Peyer's patch (tissue), 4 donors: ENCODE measurements at regions not wholly inside any gene's neighbourhood (a gene's known extent, or its start where the extent isn't known, plus 50 kb on each side); places are given as distances from the start of the nearest gene placed in this dataset.
A peak's percentile ranks its signal among the peaks of the same experiment; 100 is the strongest.
"Not testable (repeated sequence)": the region's sequence is repeated elsewhere in the genome, so short reads cannot be mapped to it uniquely, and the experiment has no call there.

Experiments used
- DNase-seq, 3 donors: peaks; one replicate each; pipeline ENCODE4 v3.0.0-alpha.2; 2017 to 2019
- H3K27ac ChIP-seq, 4 donors: fragments of 200-600 bp; sonication (generic); one replicate each; pipeline ENCODE4 v1.5.1; 2016 to 2019
- H3K27me3 ChIP-seq, 2 donors: fragments of 200-600 bp; sonication (generic); one replicate each; pipeline ENCODE4 v1.5.1; 2019
- H3K36me3 ChIP-seq, 3 donors: fragments of 200-600 bp; sonication (generic); one replicate each; pipeline ENCODE4 v1.5.1; 2016 to 2019
- H3K4me1 ChIP-seq, 4 donors: fragments of 200-600 bp; sonication (generic); one replicate each; pipeline ENCODE4 v1.5.1; 2016 to 2019
- H3K4me3 ChIP-seq, 4 donors: fragments of 200-600 bp; sonication (generic); 1 replicate in 3 of 4; 2 replicates in 1 of 4; pipeline ENCODE4 v1.5.1; 2016 to 2019; ENCODE audit warnings: mild to moderate bottlenecking in 1 of 4
- H3K9me3 ChIP-seq, 4 donors: fragments of 200-600 bp; sonication (generic); one replicate each; pipeline ENCODE4 v1.5.1; 2016 to 2019; ENCODE audit warnings: mild to moderate bottlenecking in 1 of 4

DNA sequence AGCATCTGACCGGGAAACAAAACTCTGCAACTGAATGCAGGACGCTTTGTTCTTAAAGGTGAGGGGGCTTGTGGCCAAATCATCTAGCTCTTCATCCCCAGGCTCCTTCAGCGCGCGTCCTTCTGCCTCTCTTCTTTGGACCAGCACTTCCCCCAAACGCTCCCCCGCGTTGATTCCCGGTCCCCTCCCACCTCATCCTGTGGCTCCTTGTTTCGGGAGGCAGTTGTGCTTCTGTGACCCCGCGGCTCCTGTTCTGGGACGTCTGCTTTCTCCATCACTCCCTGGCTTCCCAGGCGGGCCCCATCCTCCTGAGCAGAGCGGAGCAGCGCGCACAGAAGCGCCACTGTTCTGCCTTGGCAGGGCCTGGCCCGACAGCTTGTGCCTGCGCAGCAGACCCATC lies 109.7 kb upstream of the ZNG1E start:
- H3K4me3 ChIP-seq, H3K4me1 ChIP-seq, H3K27me3 ChIP-seq, H3K9me3 ChIP-seq, H3K36me3 ChIP-seq, H3K27ac ChIP-seq, DNase-seq: not testable (repeated sequence)

- H3K9me3 ChIP-seq, H3K4me3 ChIP-seq, H3K36me3 ChIP-seq, H3K4me1 ChIP-seq, DNase-seq, H3K27me3 ChIP-seq, H3K27ac ChIP-seq: not testable (repeated sequence)
These were observed 156.7 kb upstream of the ZNG1E start for GRCh38 chr9:65519018-65519417.

DNA sequence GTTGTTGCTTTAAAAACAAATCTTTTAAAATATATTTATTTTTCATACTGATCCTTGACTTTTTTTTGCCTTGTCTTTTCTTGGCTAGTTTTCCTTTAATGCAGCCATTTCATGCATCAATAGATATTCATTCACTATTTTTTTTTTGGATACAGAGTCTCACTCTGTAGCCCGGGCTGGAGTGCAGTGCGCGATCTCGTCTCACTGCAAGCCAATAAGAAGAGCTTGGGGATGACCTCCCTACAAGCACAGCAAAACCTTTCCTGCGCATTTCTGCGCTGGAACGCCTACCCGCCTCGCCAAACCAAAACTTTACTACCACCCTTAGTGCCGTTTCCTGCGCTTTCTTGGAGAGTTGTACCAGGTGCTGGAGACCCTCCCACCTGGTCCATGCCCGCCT lies 161.3 kb upstream of the ZNG1E start:
- H3K9me3 ChIP-seq, H3K27ac ChIP-seq, H3K4me3 ChIP-seq, H3K4me1 ChIP-seq, H3K36me3 ChIP-seq, DNase-seq, H3K27me3 ChIP-seq: not testable (repeated sequence)

- DNase-seq, H3K4me1 ChIP-seq, H3K36me3 ChIP-seq, H3K9me3 ChIP-seq, H3K27ac ChIP-seq, H3K27me3 ChIP-seq, H3K4me3 ChIP-seq: not testable (repeated sequence)
These were observed 167.8 kb upstream of the ZNG1E start for GRCh38 chr9:65507897-65508296.

- not testable (repeated sequence) for H3K4me3 ChIP-seq, H3K27ac ChIP-seq, H3K27me3 ChIP-seq, H3K36me3 ChIP-seq, H3K4me1 ChIP-seq, H3K9me3 ChIP-seq, DNase-seq
These were observed 171.0 kb upstream of the ZNG1E start for GRCh38 chr9:65504686-65505085.

DNA sequence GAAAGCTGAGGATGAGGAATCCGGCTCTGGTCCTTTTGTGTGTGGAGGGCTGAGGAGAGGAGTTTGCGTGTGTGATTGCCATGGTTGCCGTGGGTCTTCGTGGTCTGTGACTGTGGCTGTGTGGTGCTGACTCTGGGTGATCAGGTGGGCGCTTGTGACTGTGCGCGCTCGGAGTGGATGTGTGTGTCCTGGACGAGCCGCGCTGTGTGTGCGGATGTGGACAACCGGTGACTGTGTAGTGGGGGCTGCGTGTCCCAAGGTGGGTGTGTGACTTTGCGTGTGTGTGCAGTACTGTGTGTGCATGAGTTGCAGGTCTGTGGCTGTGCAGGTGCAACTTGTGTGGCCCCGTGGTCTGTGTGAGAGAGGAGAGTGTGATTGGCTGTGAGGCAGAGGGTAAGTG lies 172.0 kb upstream of the ZNG1E start:
- H3K9me3 ChIP-seq, H3K4me3 ChIP-seq, H3K27me3 ChIP-seq, H3K27ac ChIP-seq, H3K4me1 ChIP-seq, H3K36me3 ChIP-seq, DNase-seq: not testable (repeated sequence)

DNA sequence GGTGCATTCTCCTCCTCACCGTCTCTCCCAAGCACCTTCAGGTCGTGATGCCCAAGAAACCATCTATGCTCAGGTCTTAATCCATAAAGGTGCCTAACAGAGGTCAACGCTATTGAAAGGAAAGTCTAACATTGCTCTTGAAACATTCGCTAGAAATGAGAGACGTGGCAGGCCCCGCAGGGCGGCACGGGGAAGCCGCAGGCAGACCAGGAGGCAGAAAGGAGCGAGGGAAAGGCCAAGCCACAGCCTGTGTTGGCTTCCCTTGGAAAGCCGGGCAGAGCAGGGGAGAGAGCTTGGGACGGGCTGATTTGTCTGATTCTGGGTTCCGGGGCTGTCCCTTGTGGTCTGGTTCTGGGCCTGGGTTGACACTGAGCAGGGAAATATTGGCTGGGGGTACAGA lies 192.8 kb upstream of the ZNG1E start:
- not testable (repeated sequence) for H3K36me3 ChIP-seq, H3K4me1 ChIP-seq, H3K4me3 ChIP-seq, DNase-seq, H3K9me3 ChIP-seq, H3K27ac ChIP-seq, H3K27me3 ChIP-seq

DNA sequence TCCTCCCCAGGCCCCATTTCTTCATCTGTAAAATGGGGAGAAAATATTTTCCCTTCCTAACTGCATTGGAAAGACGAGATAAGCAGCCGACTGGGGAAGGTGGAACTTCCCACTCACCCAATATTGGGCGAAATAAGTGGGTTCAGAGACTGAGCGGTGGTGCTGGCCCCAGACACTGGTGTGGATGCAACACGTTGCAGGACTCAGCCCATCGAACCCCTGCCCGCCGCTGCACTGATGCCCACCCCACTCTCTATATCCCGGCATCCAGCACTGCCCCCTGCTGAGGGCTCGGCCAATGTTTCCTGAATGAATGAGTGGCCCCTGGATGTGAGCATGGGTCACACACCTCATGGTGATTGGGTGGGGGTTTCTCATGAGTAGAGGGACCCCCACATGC lies 194.4 kb upstream of the ZNG1E start:
- H3K27me3 ChIP-seq, H3K4me1 ChIP-seq, H3K27ac ChIP-seq, H3K9me3 ChIP-seq, H3K4me3 ChIP-seq, H3K36me3 ChIP-seq, DNase-seq: not testable (repeated sequence)

DNA sequence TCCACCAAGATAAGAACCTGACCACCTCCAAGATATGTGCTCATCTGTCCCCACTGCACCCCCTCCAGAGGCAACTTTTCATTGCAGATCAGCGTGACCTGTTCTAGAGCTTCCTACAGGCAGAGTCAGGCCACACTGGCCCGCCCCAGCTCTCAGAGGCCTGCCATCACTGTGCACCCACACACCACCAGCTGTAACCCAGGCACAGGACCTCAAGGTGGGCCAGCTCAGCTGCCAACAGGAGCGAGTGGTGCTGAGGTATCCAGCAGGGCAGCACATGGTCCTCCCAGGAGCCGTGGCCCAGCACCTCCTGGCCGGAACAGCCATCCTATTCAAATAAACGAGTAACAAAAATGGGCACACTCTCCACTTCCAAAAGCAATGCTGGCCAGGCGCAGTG lies 189.9 kb upstream of the FOXD4L5 start:
- not testable (repeated sequence) for H3K27me3 ChIP-seq, H3K27ac ChIP-seq, H3K4me3 ChIP-seq, H3K36me3 ChIP-seq, H3K9me3 ChIP-seq, H3K4me1 ChIP-seq
- peak in 1 of 3 donors; percentile 33 for DNase-seq

GRCh38 chr9:65473059-65473822 lies 188.2 kb upstream of the FOXD4L5 start:
- not testable (repeated sequence) for H3K4me1 ChIP-seq, H3K27ac ChIP-seq, H3K9me3 ChIP-seq, H3K4me3 ChIP-seq, H3K27me3 ChIP-seq, H3K36me3 ChIP-seq
- DNase-seq, result peak in 1 of 3 donors; percentile 15

GRCh38 chr9:65471106-65471505 lies 186.1 kb upstream of the FOXD4L5 start:
- H3K4me1 ChIP-seq, DNase-seq, H3K36me3 ChIP-seq: not testable (repeated sequence)

GRCh38 chr9:65466911-65467734 lies 182.1 kb upstream of the FOXD4L5 start:
- H3K36me3 ChIP-seq, H3K27me3 ChIP-seq, H3K4me1 ChIP-seq, H3K4me3 ChIP-seq, H3K27ac ChIP-seq, H3K9me3 ChIP-seq: not testable (repeated sequence)
- DNase-seq, result peak in 1 of 3 donors; percentile 8

More at GRCh38 chr9:65471106-65471505, 186.1 kb upstream of the FOXD4L5 start:
- H3K27ac ChIP-seq, H3K4me3 ChIP-seq, H3K27me3 ChIP-seq, H3K9me3 ChIP-seq: not testable (repeated sequence)

- not testable (repeated sequence) for H3K36me3 ChIP-seq, H3K9me3 ChIP-seq, H3K27ac ChIP-seq, H3K27me3 ChIP-seq, H3K4me3 ChIP-seq, H3K4me1 ChIP-seq
- DNase-seq, result peak in 1 of 3 donors; percentile 15
These were observed 180.4 kb upstream of the FOXD4L5 start for GRCh38 chr9:65465246-65465895.

- not testable (repeated sequence) for H3K4me3 ChIP-seq, H3K36me3 ChIP-seq, H3K27ac ChIP-seq, H3K27me3 ChIP-seq, DNase-seq, H3K9me3 ChIP-seq, H3K4me1 ChIP-seq
These were observed 177.5 kb upstream of the FOXD4L5 start for GRCh38 chr9:65462476-65462875.
